ENCODE measurements at regions not wholly inside any gene's neighbourhood (a gene's known extent, or its start where the extent isn't known, plus 50 kb on each side); places are given as distances from the start of the nearest gene placed in this dataset.

DNA sequence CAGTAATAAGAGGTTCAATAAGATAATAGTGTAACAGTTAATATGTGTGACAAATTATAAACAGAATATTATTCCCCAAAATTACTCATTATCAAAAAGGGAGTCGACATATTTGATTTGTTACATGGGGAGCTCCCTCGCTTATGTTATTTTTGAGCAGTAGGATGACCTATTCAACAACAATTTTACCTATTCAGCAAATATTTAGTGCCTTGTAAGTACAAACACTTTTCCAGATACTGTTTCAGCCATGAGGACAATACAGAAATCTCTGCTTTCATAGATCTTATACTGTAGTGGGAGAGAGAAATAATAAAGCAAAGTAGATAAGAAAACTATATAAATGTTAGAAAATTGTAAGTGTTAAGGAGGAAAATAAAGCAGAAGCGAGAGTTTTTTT lies 1342.8 kb upstream of the WWC1 start:
- TF ChIP-seq, protein P1, sequence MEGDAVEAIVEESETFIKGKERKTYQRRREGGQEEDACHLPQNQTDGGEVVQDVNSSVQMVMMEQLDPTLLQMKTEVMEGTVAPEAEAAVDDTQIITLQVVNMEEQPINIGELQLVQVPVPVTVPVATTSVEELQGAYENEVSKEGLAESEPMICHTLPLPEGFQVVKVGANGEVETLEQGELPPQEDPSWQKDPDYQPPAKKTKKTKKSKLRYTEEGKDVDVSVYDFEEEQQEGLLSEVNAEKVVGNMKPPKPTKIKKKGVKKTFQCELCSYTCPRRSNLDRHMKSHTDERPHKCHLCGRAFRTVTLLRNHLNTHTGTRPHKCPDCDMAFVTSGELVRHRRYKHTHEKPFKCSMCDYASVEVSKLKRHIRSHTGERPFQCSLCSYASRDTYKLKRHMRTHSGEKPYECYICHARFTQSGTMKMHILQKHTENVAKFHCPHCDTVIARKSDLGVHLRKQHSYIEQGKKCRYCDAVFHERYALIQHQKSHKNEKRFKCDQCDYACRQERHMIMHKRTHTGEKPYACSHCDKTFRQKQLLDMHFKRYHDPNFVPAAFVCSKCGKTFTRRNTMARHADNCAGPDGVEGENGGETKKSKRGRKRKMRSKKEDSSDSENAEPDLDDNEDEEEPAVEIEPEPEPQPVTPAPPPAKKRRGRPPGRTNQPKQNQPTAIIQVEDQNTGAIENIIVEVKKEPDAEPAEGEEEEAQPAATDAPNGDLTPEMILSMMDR (IDR thresholded peaks at IDR 0.05; ENCODE audit: low read length) = no peak
- TF ChIP-seq EZH2 (IDR thresholded peaks at IDR 0.05; ENCODE audit: borderline replicate concordance, low read length) = no peak
